GM12878 (cell line): ENCODE measurements at regions not wholly inside any gene's neighbourhood (a gene's known extent, or its start where the extent isn't known, plus 50 kb on each side); places are given as distances from the start of the nearest gene placed in this dataset.

Source experiments
- ATAC-seq: fragments of 200-7000 bp; cut with Tn5 transposase; 3 replicates; pipeline ENCODE4 v1.9.1; 2020; ENCODE audit warnings: mild to moderate bottlenecking, moderate library complexity
- BruUV-seq: library from RNA; stranded (reverse); fragments of 400-500 nt; replicated peaks from 2 replicates; lab custom pipeline; 2021; lab: Mats Ljungman, UMichigan
- CTCF ChIA-PET: fragments of 300-600 bp; sonication (Branson Sonifier 250); formaldehyde crosslinking; extraction: SDS; loops from one replicate; lab custom pipeline; 2021; ENCODE audit warnings: inconsistent platforms; lab: Yijun Ruan, JAX
- POLR2A ChIA-PET: fragments of 350-600 bp; formaldehyde crosslinking; extraction: SDS; loops from one replicate; lab custom pipeline; 2021; ENCODE audit warnings: inconsistent platforms; lab: Charles Lee
- RAD21 ChIA-PET: fragments of 300-600 bp; sonication (Branson Sonifier 250); formaldehyde crosslinking; loops from one replicate; lab custom pipeline; 2023; ENCODE audit warnings: antibody characterized with exemption; ENCODE audit not compliant: unreplicated experiment; lab: Charles Lee
- SMC1A ChIA-PET: fragments of 300-600 bp; sonication (Branson Sonifier 250); formaldehyde crosslinking; loops from one replicate; lab custom pipeline; 2023; ENCODE audit not compliant: unreplicated experiment, uncharacterized antibody; lab: Charles Lee
- DNase-seq: peaks from one replicate; pipeline ENCODE4 v3.0.0-alpha.2; 2011; ENCODE audit warnings: low read depth, low spot score
- FAIRE-seq: peaks from 3 replicates; lab custom pipeline; 2011; peaks lifted over from hg19 to GRCh38; lab: Jason Lieb, UNC
- H2AFZ ChIP-seq: 2 replicates; pipeline ENCODE4 v1.6.0; 2011; ENCODE audit warnings: low read depth, low read length, control low read depth; ENCODE audit not compliant: control insufficient read depth
- H3K27ac ChIP-seq: 2 replicates; pipeline ENCODE4 v1.5.1; 2011; ENCODE audit warnings: control low read depth; ENCODE audit not compliant: control insufficient read depth, insufficient read depth
- H3K27me3 ChIP-seq, 2 experiments: replicated peaks in 1 of 2; 2 replicates each; pipeline versions ENCODE4 v1.6.0 to v1.6.1; 2011; ENCODE audit warnings: low read length in 1 of 2; ENCODE audit not compliant: control insufficient read depth in 2 of 2, insufficient read depth in 2 of 2
- H3K36me3 ChIP-seq, 2 experiments: 2 replicates each; pipeline ENCODE4 v1.5.1; 2011; ENCODE audit warnings: low read length in 1 of 2; ENCODE audit not compliant: control insufficient read depth in 2 of 2, insufficient read depth in 2 of 2
- H3K4me1 ChIP-seq: 2 replicates; pipeline ENCODE4 v1.6.1; 2011; ENCODE audit warnings: mild to moderate bottlenecking, low read length, moderate library complexity, mixed read lengths; ENCODE audit not compliant: control insufficient read depth, insufficient read depth
- H3K4me2 ChIP-seq: 2 replicates; pipeline ENCODE4 v1.6.0; 2011; ENCODE audit warnings: control low read depth; ENCODE audit not compliant: control insufficient read depth, insufficient read depth
- H3K4me3 ChIP-seq: fragments of 200-600 bp; sonication (generic); 2 replicates; pipeline ENCODE4 v1.5.1; 2016
- H3K79me2 ChIP-seq: 2 replicates; pipeline ENCODE4 v1.6.0; 2011; ENCODE audit warnings: low read length; ENCODE audit not compliant: control insufficient read depth, insufficient read depth
- H3K9ac ChIP-seq: 2 replicates; pipeline ENCODE4 v1.8.0; 2011; ENCODE audit warnings: low read length, control low read depth, mixed read lengths; ENCODE audit not compliant: control insufficient read depth, insufficient read depth
- H3K9me3 ChIP-seq: replicated peaks from 3 replicates; pipeline ENCODE4 v1.5.1; 2011; ENCODE audit warnings: mild to moderate bottlenecking, low read length; ENCODE audit not compliant: control insufficient read depth, insufficient read depth
- H4K20me1 ChIP-seq: 2 replicates; pipeline ENCODE4 v1.6.0; 2011; ENCODE audit not compliant: control insufficient read depth, insufficient read depth
- ATF3 ChIP-seq: IDR thresholded peaks from 2 replicates; pipeline ENCODE4 v1.6.1; 2011; ENCODE audit warnings: low read depth, mild to moderate bottlenecking, low read length, moderate library complexity, borderline replicate concordance; ENCODE audit errors: extremely low read depth
- ATF7 ChIP-seq: fragments of 450-650 bp; IDR thresholded peaks from 2 replicates; pipeline ENCODE4 v1.6.1; 2016; ENCODE audit warnings: low read depth, mild to moderate bottlenecking
- BACH1 ChIP-seq: fragments of 450-650 bp; IDR thresholded peaks from 2 replicates; pipeline ENCODE4 v1.6.1; 2017; ENCODE audit warnings: mild to moderate bottlenecking, borderline replicate concordance
- BMI1 ChIP-seq: fragments of 450-650 bp; IDR thresholded peaks from 2 replicates; pipeline ENCODE4 v1.6.1; 2016; ENCODE audit warnings: mild to moderate bottlenecking, moderate library complexity, borderline replicate concordance
- CBFB ChIP-seq: IDR thresholded peaks from 2 replicates; pipeline ENCODE4 v1.6.1; 2016; ENCODE audit warnings: antibody characterized with exemption, low read depth
- CBX5 ChIP-seq: sonication (generic); IDR thresholded peaks from 2 replicates; pipeline ENCODE4 v1.6.1; 2016; ENCODE audit warnings: low read depth, moderate library complexity, mild to moderate bottlenecking, inconsistent platforms
- CHD4 ChIP-seq: fragments of 200-600 bp; sonication (generic); IDR thresholded peaks from 2 replicates; pipeline ENCODE4 v1.6.1; 2016; ENCODE audit warnings: mild to moderate bottlenecking
- E2F8 ChIP-seq: fragments of 450-650 bp; IDR thresholded peaks from 2 replicates; pipeline ENCODE4 v1.6.1; 2018; ENCODE audit warnings: mild to moderate bottlenecking, low read depth, moderate library complexity; ENCODE audit not compliant: partially characterized antibody
- E4F1 ChIP-seq: fragments of 450-650 bp; IDR thresholded peaks from 2 replicates; pipeline ENCODE4 v1.6.1; 2018; ENCODE audit warnings: borderline replicate concordance, mild to moderate bottlenecking; ENCODE audit not compliant: partially characterized antibody
- IKZF1 ChIP-seq: fragments of 450-650 bp; conservative IDR thresholded peaks from 2 replicates; pipeline ENCODE4 v1.6.1; 2017; ENCODE audit warnings: antibody characterized with exemption, mild to moderate bottlenecking
- NR2C1 ChIP-seq: fragments of 450-650 bp; IDR thresholded peaks from 2 replicates; pipeline ENCODE4 v1.6.1; 2017; ENCODE audit warnings: antibody characterized with exemption, mild to moderate bottlenecking, moderate library complexity
- PBX3 ChIP-seq: IDR thresholded peaks from 2 replicates; pipeline ENCODE4 v1.6.1; 2011; ENCODE audit warnings: mild to moderate bottlenecking, low read depth, low read length, moderate library complexity; ENCODE audit not compliant: insufficient replicate concordance
- RBBP5 ChIP-seq: fragments of 200-600 bp; sonication (generic); conservative IDR thresholded peaks from 2 replicates; pipeline ENCODE4 v1.6.1; 2016
- SUZ12 ChIP-seq: fragments of 200-600 bp; sonication (generic); IDR thresholded peaks from one replicate; pipeline ENCODE4 v1.6.1; 2018; ENCODE audit warnings: antibody characterized with exemption, mild to moderate bottlenecking; ENCODE audit not compliant: unreplicated experiment
- ZNF217 ChIP-seq: fragments of 450-650 bp; IDR thresholded peaks from 2 replicates; pipeline ENCODE4 v1.6.1; 2017; ENCODE audit warnings: antibody characterized with exemption, mild to moderate bottlenecking
- ZSCAN29 ChIP-seq: fragments of 450-650 bp; IDR thresholded peaks from 2 replicates; pipeline ENCODE4 v1.6.1; 2017; ENCODE audit warnings: mild to moderate bottlenecking, moderate library complexity
- WGBS: methylation state at CpG from one replicate; pipeline ENCODE4 v1.1.6; 2016; ENCODE audit warnings: low lambda C conversion rate; ENCODE audit not compliant: insufficient replicate concordance, insufficient coverage; ENCODE audit errors: missing lambda C conversion rate; 5-methylcytosine and 5-hydroxymethylcytosine counted together
- in situ Hi-C: fragments of 300-500 bp; cut with MboI; formaldehyde crosslinking; loops from 9 replicates; pipeline ENCODE4 v1.14.3; 2018; ENCODE audit warnings: mixed read lengths
- intact Hi-C: fragments of 100-400 bp; cut with micrococcal nuclease; formaldehyde crosslinking; loops from one replicate; pipeline ENCODE4 v1.14.2; 2022; ENCODE audit not compliant: unreplicated experiment

- TF ChIP-seq E4F1 = no peak
- no peak for TF ChIP-seq E2F8
Measured at GRCh38 chr10:130847170-130847569, 464.4 kb downstream of the TCERG1L start (continued).

GRCh38 chr10:130848855-130849254 is 462.7 kb downstream of the TCERG1L start:
- BruUV-seq = no TSS peak
- FAIRE-seq = no peak
- Histone ChIP-seq H3K4me2 (no peak overlapping the region), H3K79me2 (no peaks in the 10 kb centered on the region), H3K27ac (no peak overlapping the region), H3K9me3 (no peaks in the 10 kb centered on the region), H3K4me1 (no peaks in the 10 kb centered on the region), H4K20me1 (no peaks in the 10 kb centered on the region), H3K4me3 (no peak overlapping the region), H3K27me3 (no peaks in the 10 kb centered on the region), H3K36me3 (no peaks in the 10 kb centered on the region), H3K9ac (no peak overlapping the region), H2AFZ (no peak overlapping the region)
- WGBS = 3% methylated on average over 3 of the region's 3 CpGs
- ChIA-PET RAD21 (no interaction called here), SMC1A (no interaction called here), POLR2A (no interaction called here), CTCF (no interaction called here)
- no peak for TF ChIP-seq BACH1
- no peak for TF ChIP-seq BMI1
- TF ChIP-seq NR2C1 = no peak
- no peak for TF ChIP-seq PBX3
- TF ChIP-seq ZSCAN29 = no peak
- TF ChIP-seq CHD4 = no peak
- TF ChIP-seq ATF3 = no peak
- no peak for TF ChIP-seq IKZF1
- no peak for TF ChIP-seq RBBP5
- TF ChIP-seq ATF7 = no peak
- no peak for TF ChIP-seq CBFB
- TF ChIP-seq ZNF217 = no peak
- TF ChIP-seq SUZ12 = no peak
- TF ChIP-seq CBX5 = no peak
- in situ Hi-C loops = no loop called here
- no peak for DNase-seq
- intact Hi-C loops = no loop called here
- no peak for ATAC-seq
